PC-3 (cell line): ENCODE measurements at regions not wholly inside any gene's neighbourhood (a gene's known extent, or its start where the extent isn't known, plus 50 kb on each side); places are given as distances from the start of the nearest gene placed in this dataset.

Experiments
- EZH2 ChIP-seq: fragments of 300-600 bp; sonication (generic); IDR thresholded peaks from one replicate; pipeline ENCODE4 v1.6.1; 2017; ENCODE audit warnings: antibody characterized with exemption, mild to moderate bottlenecking, low read length; ENCODE audit not compliant: unreplicated experiment
- EZH2phosphoT487 ChIP-seq: fragments of 300-600 bp; sonication (generic); IDR thresholded peaks from 2 replicates; pipeline ENCODE4 v1.6.1; 2018; ENCODE audit warnings: mild to moderate bottlenecking, antibody characterized with exemption, low read length, borderline replicate concordance
- TF ChIP-seq, protein P1 (sequence below): fragments of 300-600 bp; sonication (generic); conservative IDR thresholded peaks from 2 replicates; pipeline ENCODE4 v1.5.1; 2017; ENCODE audit warnings: antibody characterized with exemption, low read depth, mild to moderate bottlenecking, low read length

DNA sequence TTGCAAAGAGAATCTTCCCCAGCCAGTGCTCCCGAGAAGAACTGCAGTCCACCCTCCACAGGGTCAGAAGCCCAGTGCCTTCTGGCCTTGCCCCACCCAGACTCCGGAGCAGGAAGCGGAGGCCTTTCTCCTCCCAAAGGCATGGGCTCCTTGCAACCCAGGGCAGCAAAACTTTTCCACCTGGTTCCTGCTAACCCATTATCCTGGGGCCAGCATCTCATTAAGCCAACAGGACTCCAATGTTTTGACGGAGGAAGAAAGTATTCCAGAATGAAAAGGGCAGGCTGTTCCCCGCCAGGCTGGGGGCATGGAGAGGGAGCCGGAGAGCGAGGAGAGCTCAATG, 88.1 kb downstream of the RTL6 start:
- TF ChIP-seq EZH2 (no peak), EZH2phosphoT487 (no peak)
- TF ChIP-seq, protein P1, sequence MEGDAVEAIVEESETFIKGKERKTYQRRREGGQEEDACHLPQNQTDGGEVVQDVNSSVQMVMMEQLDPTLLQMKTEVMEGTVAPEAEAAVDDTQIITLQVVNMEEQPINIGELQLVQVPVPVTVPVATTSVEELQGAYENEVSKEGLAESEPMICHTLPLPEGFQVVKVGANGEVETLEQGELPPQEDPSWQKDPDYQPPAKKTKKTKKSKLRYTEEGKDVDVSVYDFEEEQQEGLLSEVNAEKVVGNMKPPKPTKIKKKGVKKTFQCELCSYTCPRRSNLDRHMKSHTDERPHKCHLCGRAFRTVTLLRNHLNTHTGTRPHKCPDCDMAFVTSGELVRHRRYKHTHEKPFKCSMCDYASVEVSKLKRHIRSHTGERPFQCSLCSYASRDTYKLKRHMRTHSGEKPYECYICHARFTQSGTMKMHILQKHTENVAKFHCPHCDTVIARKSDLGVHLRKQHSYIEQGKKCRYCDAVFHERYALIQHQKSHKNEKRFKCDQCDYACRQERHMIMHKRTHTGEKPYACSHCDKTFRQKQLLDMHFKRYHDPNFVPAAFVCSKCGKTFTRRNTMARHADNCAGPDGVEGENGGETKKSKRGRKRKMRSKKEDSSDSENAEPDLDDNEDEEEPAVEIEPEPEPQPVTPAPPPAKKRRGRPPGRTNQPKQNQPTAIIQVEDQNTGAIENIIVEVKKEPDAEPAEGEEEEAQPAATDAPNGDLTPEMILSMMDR = no peak
